ENCODE measurements at regions not wholly inside any gene's neighbourhood (a gene's known extent, or its start where the extent isn't known, plus 50 kb on each side); places are given as distances from the start of the nearest gene placed in this dataset.

DNA sequence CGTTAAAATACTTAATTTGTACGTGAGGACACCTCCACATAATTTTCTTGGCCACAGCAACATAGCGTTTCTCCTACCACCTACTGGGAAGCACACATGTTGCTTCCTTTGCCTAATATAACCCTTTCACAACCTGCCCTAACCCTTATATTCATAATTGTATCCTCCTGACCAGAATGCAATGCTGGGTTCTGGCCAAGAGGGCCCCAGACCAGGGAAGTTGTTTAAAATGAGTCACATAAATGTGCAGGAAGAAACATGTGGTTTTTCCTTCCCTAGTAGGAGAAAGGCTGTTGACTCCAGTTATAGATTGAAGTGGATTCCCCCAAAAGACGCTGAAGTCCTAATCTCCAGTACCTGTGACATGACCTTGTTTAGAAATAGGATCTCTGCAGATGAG is 187.3 kb downstream of the NUFIP1 start:
- Histone ChIP-seq H3K9me2 (ENCODE audit: insufficient read depth) (no peaks in the 10 kb centered on the region), H3K36me3 (ENCODE audit: control insufficient read depth in 1 of 2, insufficient read depth in 2 of 2, low read length in 2 of 2) (no peaks in the 10 kb centered on the region), H3K9ac (ENCODE audit: low read length) (no peak overlapping the region), H3K4me2 (ENCODE audit: low read length) (peak overlapping the region; percentile 40), H3K4me3 (replicated peaks in 1 of 2; ENCODE audit: low read depth in 1 of 2, low read length in 2 of 2) (no peak overlapping the region), H3K27ac (ENCODE audit: low read depth, low read length) (no peak overlapping the region), H2AFZ (ENCODE audit: low read depth, low read length, poor library complexity, severe bottlenecking) (no peak overlapping the region), H3K79me2 (ENCODE audit: insufficient read depth, low read length) (no peaks in the 10 kb centered on the region), H3K27me3 (ENCODE audit: insufficient read depth, low read length) (no peaks in the 10 kb centered on the region), H4K20me1 (ENCODE audit: insufficient read depth) (no peaks in the 10 kb centered on the region), H3K4me1 (ENCODE audit: control insufficient read depth in 1 of 2, insufficient read depth in 2 of 2, low read length in 2 of 2) (peaks cover 0 to 10% of the 10 kb centered on the region in 2 experiments; a peak in 2 of 4 replicates), H3K9me3 (ENCODE audit: control insufficient read depth in 1 of 2, insufficient read depth in 1 of 2, low read depth in 1 of 2, low read length in 2 of 2) (no peaks in the 10 kb centered on the region)
- ATAC-seq (no peak), DNase-seq (ENCODE audit: low read depth, low spot score) (no peak)
- intact Hi-C loops (cut with micrococcal nuclease), result no loop called here
- RAD21 ChIA-PET (ENCODE audit: low non-redundant PET in 1 of 2, low total read pairs in 2 of 2, uncharacterized antibody in 2 of 2, unreplicated experiment in 2 of 2), result no interaction called here
- BruUV-seq (replicated peaks), result no TSS peak
- TF ChIP-seq FOSL1 (IDR thresholded peaks at IDR 0.05; ENCODE audit: low read depth) (peak; percentile 22; the same call in 1 of the 2 replicates), SP1 (IDR thresholded peaks at IDR 0.05; ENCODE audit: low read depth) (0 out of 2 replicates have a peak, but pooled peaks have one; percentile 12), CBX3 (IDR thresholded peaks at IDR 0.05; ENCODE audit: low read depth) (no peak)
- CTCF ChIA-PET, result interaction anchor here (1.2 kb wide), 1 partner anchor 16 kb away, joined by 3 read pairs; no protein-coding TSS in a partner anchor
- POLR2A ChIA-PET, result no interaction called here

DNA sequence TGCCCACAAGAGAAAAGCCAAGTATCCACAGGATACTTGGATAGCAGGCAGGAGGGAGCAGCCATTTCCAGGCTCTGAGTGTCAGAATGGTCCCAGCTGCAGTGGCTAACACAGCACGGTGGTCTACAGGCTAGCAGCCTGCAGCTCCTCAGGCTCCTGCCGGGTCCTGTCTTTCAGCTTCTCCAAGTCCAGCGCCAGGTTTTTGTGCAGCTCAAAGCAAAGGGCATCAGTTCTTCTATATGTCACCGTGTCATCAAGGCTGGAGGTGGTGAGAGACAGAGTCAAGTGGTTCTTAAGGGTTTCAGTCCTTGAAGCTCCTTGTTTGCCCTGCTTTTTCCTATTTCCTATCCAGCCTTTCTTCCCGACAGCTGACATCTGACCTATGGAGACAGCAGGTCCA is 188.6 kb downstream of the NUFIP1 start:
- no peak for DNase-seq (ENCODE audit: low read depth, low spot score)
- no peak overlapping the region for H2AFZ ChIP-seq (ENCODE audit: low read depth, low read length, poor library complexity, severe bottlenecking)
- ATAC-seq, result no peak
- H3K4me3 ChIP-seq (replicated peaks in 1 of 2; ENCODE audit: low read depth in 1 of 2, low read length in 2 of 2), result no peak overlapping the region
- H3K9me3 ChIP-seq (ENCODE audit: control insufficient read depth in 1 of 2, insufficient read depth in 1 of 2, low read depth in 1 of 2, low read length in 2 of 2), result no peaks in the 10 kb centered on the region
- RAD21 ChIA-PET (ENCODE audit: low non-redundant PET in 1 of 2, low total read pairs in 2 of 2, uncharacterized antibody in 2 of 2, unreplicated experiment in 2 of 2), result no interaction called here
- no peak overlapping the region for H3K27ac ChIP-seq (ENCODE audit: low read depth, low read length)
- BruUV-seq (replicated peaks), result no TSS peak
- H3K4me2 ChIP-seq (ENCODE audit: low read length), result no peak overlapping the region
- POLR2A ChIA-PET, result no interaction called here
- peaks cover 0 to 10% of the 10 kb centered on the region in 2 experiments; a peak in 2 of 4 replicates for H3K4me1 ChIP-seq (ENCODE audit: control insufficient read depth in 1 of 2, insufficient read depth in 2 of 2, low read length in 2 of 2)
- H3K27me3 ChIP-seq (ENCODE audit: insufficient read depth, low read length), result no peaks in the 10 kb centered on the region
- no peaks in the 10 kb centered on the region for H4K20me1 ChIP-seq (ENCODE audit: insufficient read depth)
- no peak overlapping the region for H3K9ac ChIP-seq (ENCODE audit: low read length)
- no peaks in the 10 kb centered on the region for H3K36me3 ChIP-seq (ENCODE audit: control insufficient read depth in 1 of 2, insufficient read depth in 2 of 2, low read length in 2 of 2)
- intact Hi-C loops (cut with micrococcal nuclease), result no loop called here
- H3K9me2 ChIP-seq (ENCODE audit: insufficient read depth), result no peaks in the 10 kb centered on the region
- TF ChIP-seq YY1 (IDR thresholded peaks at IDR 0.05; ENCODE audit: extremely low read depth, insufficient replicate concordance, low read depth, low read length) (no peak), MAX (IDR thresholded peaks at IDR 0.05) (no peak), ELF1 (IDR thresholded peaks at IDR 0.05; ENCODE audit: borderline replicate concordance, low read depth) (no peak), CEBPB (IDR thresholded peaks at IDR 0.05; ENCODE audit: low read depth) (no peak)
- TF ChIP-seq, protein P1, sequence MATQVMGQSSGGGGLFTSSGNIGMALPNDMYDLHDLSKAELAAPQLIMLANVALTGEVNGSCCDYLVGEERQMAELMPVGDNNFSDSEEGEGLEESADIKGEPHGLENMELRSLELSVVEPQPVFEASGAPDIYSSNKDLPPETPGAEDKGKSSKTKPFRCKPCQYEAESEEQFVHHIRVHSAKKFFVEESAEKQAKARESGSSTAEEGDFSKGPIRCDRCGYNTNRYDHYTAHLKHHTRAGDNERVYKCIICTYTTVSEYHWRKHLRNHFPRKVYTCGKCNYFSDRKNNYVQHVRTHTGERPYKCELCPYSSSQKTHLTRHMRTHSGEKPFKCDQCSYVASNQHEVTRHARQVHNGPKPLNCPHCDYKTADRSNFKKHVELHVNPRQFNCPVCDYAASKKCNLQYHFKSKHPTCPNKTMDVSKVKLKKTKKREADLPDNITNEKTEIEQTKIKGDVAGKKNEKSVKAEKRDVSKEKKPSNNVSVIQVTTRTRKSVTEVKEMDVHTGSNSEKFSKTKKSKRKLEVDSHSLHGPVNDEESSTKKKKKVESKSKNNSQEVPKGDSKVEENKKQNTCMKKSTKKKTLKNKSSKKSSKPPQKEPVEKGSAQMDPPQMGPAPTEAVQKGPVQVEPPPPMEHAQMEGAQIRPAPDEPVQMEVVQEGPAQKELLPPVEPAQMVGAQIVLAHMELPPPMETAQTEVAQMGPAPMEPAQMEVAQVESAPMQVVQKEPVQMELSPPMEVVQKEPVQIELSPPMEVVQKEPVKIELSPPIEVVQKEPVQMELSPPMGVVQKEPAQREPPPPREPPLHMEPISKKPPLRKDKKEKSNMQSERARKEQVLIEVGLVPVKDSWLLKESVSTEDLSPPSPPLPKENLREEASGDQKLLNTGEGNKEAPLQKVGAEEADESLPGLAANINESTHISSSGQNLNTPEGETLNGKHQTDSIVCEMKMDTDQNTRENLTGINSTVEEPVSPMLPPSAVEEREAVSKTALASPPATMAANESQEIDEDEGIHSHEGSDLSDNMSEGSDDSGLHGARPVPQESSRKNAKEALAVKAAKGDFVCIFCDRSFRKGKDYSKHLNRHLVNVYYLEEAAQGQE (IDR thresholded peaks at IDR 0.05; ENCODE audit: low read depth), result no peak
- CTCF ChIA-PET, result no interaction called here
- no peaks in the 10 kb centered on the region for H3K79me2 ChIP-seq (ENCODE audit: insufficient read depth, low read length)

Data from HCT116 (cell line).